Thyroid gland (tissue), 4 donors: ENCODE measurements at regions not wholly inside any gene's neighbourhood (a gene's known extent, or its start where the extent isn't known, plus 50 kb on each side); places are given as distances from the start of the nearest gene placed in this dataset.

Experiments
- CTCF ChIP-seq, 6 experiments: fragments of 200-600 bp in 3 of 6; fragments of 450-650 bp in 3 of 6; sonication (generic) in 3 of 6; IDR thresholded peaks; one replicate each; pipeline ENCODE4 v1.5.1; 2016 to 2019; ENCODE audit warnings: antibody characterized with exemption in 6 of 6, mild to moderate bottlenecking in 2 of 6, inconsistent platforms in 1 of 6, moderate library complexity in 1 of 6
- POLR2A ChIP-seq, 2 donors: fragments of 450-650 bp; IDR thresholded peaks; one replicate each; pipeline ENCODE4 v1.6.1; 2017; ENCODE audit warnings: antibody characterized with exemption in 2 of 2, mild to moderate bottlenecking in 2 of 2, moderate library complexity in 1 of 2

- no peak for TF ChIP-seq POLR2A (IDR thresholded peaks at IDR 0.05)
- TF ChIP-seq CTCF (IDR thresholded peaks at IDR 0.05): no peak
Measured at GRCh38 chr17:73984941-73985340, 218.5 kb upstream of the RPL38 start.
